ENCODE measurements at regions not wholly inside any gene's neighbourhood (a gene's known extent, or its start where the extent isn't known, plus 50 kb on each side); places are given as distances from the start of the nearest gene placed in this dataset.

- no peaks in the 10 kb centered on the region for H3K36me3 ChIP-seq (ENCODE audit: control insufficient read depth, insufficient read depth, low read length)
- no peaks in the 10 kb centered on the region for H3K27me3 ChIP-seq (ENCODE audit: control insufficient read depth, insufficient read depth, low read length)
- 87% methylated on average over 6 of the region's 7 CpGs for WGBS (ENCODE audit: insufficient coverage)
- H3K27ac ChIP-seq (ENCODE audit: low read depth, low read length): no peak overlapping the region
- H3K4me1 ChIP-seq (ENCODE audit: control insufficient read depth, insufficient read depth, low read length): no peaks in the 10 kb centered on the region
- no peaks in the 10 kb centered on the region for H3K9me3 ChIP-seq (ENCODE audit: control insufficient read depth, insufficient read depth, low read length)
- H3K4me3 ChIP-seq (ENCODE audit: low read depth, low read length): no peak overlapping the region
- DNase-seq (ENCODE audit: low read depth in 4 of 6, low spot score in 6 of 6): no peak
Measured at GRCh38 chr7:156474241-156474743, 166.3 kb upstream of the RNF32 start.

- no peak overlapping the region for H3K4me3 ChIP-seq (ENCODE audit: low read depth, low read length)
- no peaks in the 10 kb centered on the region for H3K9me3 ChIP-seq (ENCODE audit: control insufficient read depth, insufficient read depth, low read length)
- no peaks in the 10 kb centered on the region for H3K36me3 ChIP-seq (ENCODE audit: control insufficient read depth, insufficient read depth, low read length)
- H3K4me1 ChIP-seq (ENCODE audit: control insufficient read depth, insufficient read depth, low read length): no peaks in the 10 kb centered on the region
- WGBS (ENCODE audit: insufficient coverage): 8% methylated on average over 7 of the region's 9 CpGs
- DNase-seq (ENCODE audit: low read depth in 4 of 6, low spot score in 6 of 6): peak; percentile 19 to 88 (median 38)
- no peak overlapping the region for H3K27ac ChIP-seq (ENCODE audit: low read depth, low read length)
- H3K27me3 ChIP-seq (ENCODE audit: control insufficient read depth, insufficient read depth, low read length): no peaks in the 10 kb centered on the region
Measured at GRCh38 chr7:156473476-156474240, 166.9 kb upstream of the RNF32 start.

- Histone ChIP-seq H3K4me1 (ENCODE audit: control insufficient read depth, insufficient read depth, low read length) (no peaks in the 10 kb centered on the region), H3K27ac (ENCODE audit: low read depth, low read length) (no peak overlapping the region), H3K4me3 (ENCODE audit: low read depth, low read length) (no peak overlapping the region), H3K36me3 (ENCODE audit: control insufficient read depth, insufficient read depth, low read length) (no peaks in the 10 kb centered on the region), H3K27me3 (ENCODE audit: control insufficient read depth, insufficient read depth, low read length) (no peaks in the 10 kb centered on the region), H3K9me3 (ENCODE audit: control insufficient read depth, insufficient read depth, low read length) (no peaks in the 10 kb centered on the region)
- no peak for DNase-seq (ENCODE audit: low read depth in 4 of 6, low spot score in 6 of 6)
- WGBS (ENCODE audit: insufficient coverage): 95% methylated on average over 6 of the region's 11 CpGs
Measured at GRCh38 chr7:156472267-156472666, 168.3 kb upstream of the RNF32 start.

GRCh38 chr7:156470399-156471320 lies 169.9 kb upstream of the RNF32 start:
- Histone ChIP-seq H3K36me3 (ENCODE audit: control insufficient read depth, insufficient read depth, low read length) (no peaks in the 10 kb centered on the region), H3K27me3 (ENCODE audit: control insufficient read depth, insufficient read depth, low read length) (no peaks in the 10 kb centered on the region), H3K4me3 (ENCODE audit: low read depth, low read length) (no peak overlapping the region), H3K4me1 (ENCODE audit: control insufficient read depth, insufficient read depth, low read length) (no peaks in the 10 kb centered on the region), H3K9me3 (ENCODE audit: control insufficient read depth, insufficient read depth, low read length) (no peaks in the 10 kb centered on the region), H3K27ac (ENCODE audit: low read depth, low read length) (no peak overlapping the region)
- DNase-seq (ENCODE audit: low read depth in 4 of 6, low spot score in 6 of 6): no peak
- WGBS (ENCODE audit: insufficient coverage): 98% methylated on average over 27 of the region's 32 CpGs

- Histone ChIP-seq H3K27me3 (ENCODE audit: control insufficient read depth, insufficient read depth, low read length) (peaks cover 2% of the 10 kb centered on the region), H3K4me3 (ENCODE audit: low read depth, low read length) (no peak overlapping the region), H3K4me1 (ENCODE audit: control insufficient read depth, insufficient read depth, low read length) (no peaks in the 10 kb centered on the region), H3K36me3 (ENCODE audit: control insufficient read depth, insufficient read depth, low read length) (no peaks in the 10 kb centered on the region), H3K9me3 (ENCODE audit: control insufficient read depth, insufficient read depth, low read length) (no peaks in the 10 kb centered on the region), H3K27ac (ENCODE audit: low read depth, low read length) (no peak overlapping the region)
- 75% methylated on average over 2 of the region's 11 CpGs for WGBS (ENCODE audit: insufficient coverage)
- no peak for DNase-seq (ENCODE audit: low read depth in 4 of 6, low spot score in 6 of 6)
Measured at GRCh38 chr7:156466955-156467625, 173.5 kb upstream of the RNF32 start.

- 47% methylated on average over 7 of the region's 13 CpGs for WGBS (ENCODE audit: insufficient coverage)
- peaks cover 2% of the 10 kb centered on the region for H3K27me3 ChIP-seq (ENCODE audit: control insufficient read depth, insufficient read depth, low read length)
- H3K36me3 ChIP-seq (ENCODE audit: control insufficient read depth, insufficient read depth, low read length): no peaks in the 10 kb centered on the region
- H3K4me3 ChIP-seq (ENCODE audit: low read depth, low read length): no peak overlapping the region
- no peaks in the 10 kb centered on the region for H3K9me3 ChIP-seq (ENCODE audit: control insufficient read depth, insufficient read depth, low read length)
- no peaks in the 10 kb centered on the region for H3K4me1 ChIP-seq (ENCODE audit: control insufficient read depth, insufficient read depth, low read length)
- H3K27ac ChIP-seq (ENCODE audit: low read depth, low read length): no peak overlapping the region
- peak in 1 of 6 donors; percentile 63 for DNase-seq (ENCODE audit: low read depth in 4 of 6, low spot score in 6 of 6)
Measured at GRCh38 chr7:156466272-156466671, 174.3 kb upstream of the RNF32 start.

- no peaks in the 10 kb centered on the region for H3K36me3 ChIP-seq (ENCODE audit: control insufficient read depth, insufficient read depth, low read length)
- no peaks in the 10 kb centered on the region for H3K4me1 ChIP-seq (ENCODE audit: control insufficient read depth, insufficient read depth, low read length)
- no peaks in the 10 kb centered on the region for H3K9me3 ChIP-seq (ENCODE audit: control insufficient read depth, insufficient read depth, low read length)
- 92% methylated on average over 7 of the region's 10 CpGs for WGBS (ENCODE audit: insufficient coverage)
- H3K27ac ChIP-seq (ENCODE audit: low read depth, low read length): no peak overlapping the region
- DNase-seq (ENCODE audit: low read depth in 4 of 6, low spot score in 6 of 6): no peak
- H3K4me3 ChIP-seq (ENCODE audit: low read depth, low read length): no peak overlapping the region
- H3K27me3 ChIP-seq (ENCODE audit: control insufficient read depth, insufficient read depth, low read length): peaks cover 2% of the 10 kb centered on the region
Measured at GRCh38 chr7:156465186-156465585, 175.4 kb upstream of the RNF32 start.

GRCh38 chr7:156464339-156464738 lies 176.2 kb upstream of the RNF32 start:
- H3K4me3 ChIP-seq (ENCODE audit: low read depth, low read length): no peak overlapping the region
- no peak for DNase-seq (ENCODE audit: low read depth in 4 of 6, low spot score in 6 of 6)
- H3K9me3 ChIP-seq (ENCODE audit: control insufficient read depth, insufficient read depth, low read length): no peaks in the 10 kb centered on the region
- WGBS (ENCODE audit: insufficient coverage): 90% methylated on average over 10 of the region's 10 CpGs
- H3K27ac ChIP-seq (ENCODE audit: low read depth, low read length): no peak overlapping the region
- H3K27me3 ChIP-seq (ENCODE audit: control insufficient read depth, insufficient read depth, low read length): peaks cover 2% of the 10 kb centered on the region
- H3K4me1 ChIP-seq (ENCODE audit: control insufficient read depth, insufficient read depth, low read length): no peaks in the 10 kb centered on the region
- H3K36me3 ChIP-seq (ENCODE audit: control insufficient read depth, insufficient read depth, low read length): no peaks in the 10 kb centered on the region

GRCh38 chr7:156463280-156463679 lies 177.3 kb upstream of the RNF32 start:
- WGBS (ENCODE audit: insufficient coverage): 79% methylated on average over 9 of the region's 9 CpGs
- Histone ChIP-seq H3K9me3 (ENCODE audit: control insufficient read depth, insufficient read depth, low read length) (no peaks in the 10 kb centered on the region), H3K36me3 (ENCODE audit: control insufficient read depth, insufficient read depth, low read length) (no peaks in the 10 kb centered on the region), H3K27ac (ENCODE audit: low read depth, low read length) (no peak overlapping the region), H3K4me3 (ENCODE audit: low read depth, low read length) (no peak overlapping the region), H3K27me3 (ENCODE audit: control insufficient read depth, insufficient read depth, low read length) (peaks cover 2% of the 10 kb centered on the region), H3K4me1 (ENCODE audit: control insufficient read depth, insufficient read depth, low read length) (no peaks in the 10 kb centered on the region)
- no peak for DNase-seq (ENCODE audit: low read depth in 4 of 6, low spot score in 6 of 6)

Measured in spinal cord (tissue), 9 donors.